Heart left ventricle (tissue), 13 donors: ENCODE measurements at regions not wholly inside any gene's neighbourhood (a gene's known extent, or its start where the extent isn't known, plus 50 kb on each side); places are given as distances from the start of the nearest gene placed in this dataset.

ENCODE experiments used
- POLR2A ChIP-seq, 2 donors: fragments of 450-650 bp; IDR thresholded peaks; one replicate each; pipeline ENCODE4 v1.6.1; 2017; ENCODE audit warnings: antibody characterized with exemption in 2 of 2, mild to moderate bottlenecking in 2 of 2, moderate library complexity in 2 of 2
- TF ChIP-seq, protein P1 (sequence below), 12 donors: fragments of 200-600 bp; sonication (generic) in 4 of 12; IDR thresholded peaks; one replicate each; pipeline versions ENCODE4 v1.5.0 to v1.8.0; 2018 to 2022; ENCODE audit warnings: antibody characterized with exemption in 12 of 12, mild to moderate bottlenecking in 5 of 12
- donor health status: ischemic (EF 13 %, LVEDD 7.1; RV severe dilation, severe dysfunction).
- donor health status: DM: no; HTN: yes; CAD: no.
- donor health status: DM: no; HTN: no; CAD: no.
- donor health status: ischemic (EF 25% LVEDD 6.9; RV normal size, moderate dysfunction).
- donor health status: ischemic (EF 25% LVEDD 5.7; RV mildly dilated, moderate dysfunction).
- donor health status: ischemic (EF 35%, LVEDD 5.7; RV mildly dilated, moderate dysfunction).
- donor health status: nonischemic (EF 11% LVEDD 7.7; RV severe dilation, severe dysfunction).
- donor health status: DM: yes; HTN: yes; CAD: no.
- donor health status: PGD.
- donor health status: ischemic (EF 29% LVEDD 5.4; RV normal size, mild dysfunction).
- donor health status: nonischemic (EF 23%, LVEDD 6.1; RV moderate dilation, normal function).

DNA sequence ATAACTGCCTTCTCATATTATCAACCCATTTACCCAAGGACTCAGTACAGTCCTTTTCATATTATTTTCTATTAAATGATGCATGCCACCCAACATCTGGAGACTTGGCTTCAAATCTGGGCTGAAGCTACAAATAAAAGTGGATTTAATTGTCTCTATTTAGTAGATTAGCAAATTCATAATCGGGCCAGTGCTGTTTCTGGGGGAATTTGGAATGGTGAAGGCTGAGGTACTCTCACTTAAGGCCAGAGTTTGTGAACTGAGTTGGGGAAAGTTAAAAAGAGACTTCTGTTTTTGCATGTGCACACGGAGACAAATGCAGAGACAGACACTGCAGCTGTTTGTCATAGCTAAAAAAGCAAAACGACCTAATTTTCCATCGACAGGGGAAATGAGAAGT lies 100.9 kb downstream of the PFDN4 start:
- TF ChIP-seq, protein P1, sequence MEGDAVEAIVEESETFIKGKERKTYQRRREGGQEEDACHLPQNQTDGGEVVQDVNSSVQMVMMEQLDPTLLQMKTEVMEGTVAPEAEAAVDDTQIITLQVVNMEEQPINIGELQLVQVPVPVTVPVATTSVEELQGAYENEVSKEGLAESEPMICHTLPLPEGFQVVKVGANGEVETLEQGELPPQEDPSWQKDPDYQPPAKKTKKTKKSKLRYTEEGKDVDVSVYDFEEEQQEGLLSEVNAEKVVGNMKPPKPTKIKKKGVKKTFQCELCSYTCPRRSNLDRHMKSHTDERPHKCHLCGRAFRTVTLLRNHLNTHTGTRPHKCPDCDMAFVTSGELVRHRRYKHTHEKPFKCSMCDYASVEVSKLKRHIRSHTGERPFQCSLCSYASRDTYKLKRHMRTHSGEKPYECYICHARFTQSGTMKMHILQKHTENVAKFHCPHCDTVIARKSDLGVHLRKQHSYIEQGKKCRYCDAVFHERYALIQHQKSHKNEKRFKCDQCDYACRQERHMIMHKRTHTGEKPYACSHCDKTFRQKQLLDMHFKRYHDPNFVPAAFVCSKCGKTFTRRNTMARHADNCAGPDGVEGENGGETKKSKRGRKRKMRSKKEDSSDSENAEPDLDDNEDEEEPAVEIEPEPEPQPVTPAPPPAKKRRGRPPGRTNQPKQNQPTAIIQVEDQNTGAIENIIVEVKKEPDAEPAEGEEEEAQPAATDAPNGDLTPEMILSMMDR (IDR thresholded peaks at IDR 0.05), result no peak
- TF ChIP-seq POLR2A (IDR thresholded peaks at IDR 0.05), result no peak
